ENCODE measurements at regions not wholly inside any gene's neighbourhood (a gene's known extent, or its start where the extent isn't known, plus 50 kb on each side); places are given as distances from the start of the nearest gene placed in this dataset.

DNA sequence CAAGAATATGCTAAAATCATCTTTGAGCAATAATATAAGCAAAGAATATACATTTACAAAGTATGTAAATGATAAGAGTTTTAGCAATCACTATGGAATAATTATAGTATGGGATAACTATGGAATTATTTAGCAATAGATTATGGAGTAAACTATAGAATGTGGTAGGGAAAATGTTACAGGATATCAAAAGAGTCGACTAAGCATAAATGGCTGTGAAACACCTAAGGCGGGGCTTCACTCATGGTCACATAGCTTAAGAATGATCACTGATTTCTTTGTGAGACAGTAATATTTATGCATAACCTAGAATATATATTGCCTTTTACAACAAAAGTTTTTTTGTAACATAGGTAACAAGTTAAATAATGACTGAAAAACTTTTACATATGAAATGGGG, 2049.7 kb downstream of the ARAP2 start:
- TF ChIP-seq CEBPB (IDR thresholded peaks at IDR 0.05), result no peak
- no peak for TF ChIP-seq RAD21 (IDR thresholded peaks at IDR 0.05; ENCODE audit: low read depth)
- TF ChIP-seq CREB1 (IDR thresholded peaks at IDR 0.05; ENCODE audit: low read depth), result no peak
- TF ChIP-seq, protein P1, sequence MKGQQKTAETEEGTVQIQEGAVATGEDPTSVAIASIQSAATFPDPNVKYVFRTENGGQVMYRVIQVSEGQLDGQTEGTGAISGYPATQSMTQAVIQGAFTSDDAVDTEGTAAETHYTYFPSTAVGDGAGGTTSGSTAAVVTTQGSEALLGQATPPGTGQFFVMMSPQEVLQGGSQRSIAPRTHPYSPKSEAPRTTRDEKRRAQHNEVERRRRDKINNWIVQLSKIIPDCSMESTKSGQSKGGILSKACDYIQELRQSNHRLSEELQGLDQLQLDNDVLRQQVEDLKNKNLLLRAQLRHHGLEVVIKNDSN (IDR thresholded peaks at IDR 0.05), result no peak
- no peak for TF ChIP-seq EP300 (IDR thresholded peaks at IDR 0.05; ENCODE audit: borderline replicate concordance)
- TF ChIP-seq NFIC (IDR thresholded peaks at IDR 0.05), result no peak
- no peak for TF ChIP-seq TAF1 (IDR thresholded peaks at IDR 0.05; ENCODE audit: low read depth)
- no peak for TF ChIP-seq TCF12 (IDR thresholded peaks at IDR 0.05; ENCODE audit: low read depth)
- TF ChIP-seq TEAD4 (IDR thresholded peaks at IDR 0.05), result no peak
- TF ChIP-seq MAX (IDR thresholded peaks at IDR 0.05), result no peak
- TF ChIP-seq EGR1 (IDR thresholded peaks at IDR 0.05), result no peak
- no peak for TF ChIP-seq ZBTB7A (IDR thresholded peaks at IDR 0.05; ENCODE audit: low read depth)
- TF ChIP-seq, protein P2, sequence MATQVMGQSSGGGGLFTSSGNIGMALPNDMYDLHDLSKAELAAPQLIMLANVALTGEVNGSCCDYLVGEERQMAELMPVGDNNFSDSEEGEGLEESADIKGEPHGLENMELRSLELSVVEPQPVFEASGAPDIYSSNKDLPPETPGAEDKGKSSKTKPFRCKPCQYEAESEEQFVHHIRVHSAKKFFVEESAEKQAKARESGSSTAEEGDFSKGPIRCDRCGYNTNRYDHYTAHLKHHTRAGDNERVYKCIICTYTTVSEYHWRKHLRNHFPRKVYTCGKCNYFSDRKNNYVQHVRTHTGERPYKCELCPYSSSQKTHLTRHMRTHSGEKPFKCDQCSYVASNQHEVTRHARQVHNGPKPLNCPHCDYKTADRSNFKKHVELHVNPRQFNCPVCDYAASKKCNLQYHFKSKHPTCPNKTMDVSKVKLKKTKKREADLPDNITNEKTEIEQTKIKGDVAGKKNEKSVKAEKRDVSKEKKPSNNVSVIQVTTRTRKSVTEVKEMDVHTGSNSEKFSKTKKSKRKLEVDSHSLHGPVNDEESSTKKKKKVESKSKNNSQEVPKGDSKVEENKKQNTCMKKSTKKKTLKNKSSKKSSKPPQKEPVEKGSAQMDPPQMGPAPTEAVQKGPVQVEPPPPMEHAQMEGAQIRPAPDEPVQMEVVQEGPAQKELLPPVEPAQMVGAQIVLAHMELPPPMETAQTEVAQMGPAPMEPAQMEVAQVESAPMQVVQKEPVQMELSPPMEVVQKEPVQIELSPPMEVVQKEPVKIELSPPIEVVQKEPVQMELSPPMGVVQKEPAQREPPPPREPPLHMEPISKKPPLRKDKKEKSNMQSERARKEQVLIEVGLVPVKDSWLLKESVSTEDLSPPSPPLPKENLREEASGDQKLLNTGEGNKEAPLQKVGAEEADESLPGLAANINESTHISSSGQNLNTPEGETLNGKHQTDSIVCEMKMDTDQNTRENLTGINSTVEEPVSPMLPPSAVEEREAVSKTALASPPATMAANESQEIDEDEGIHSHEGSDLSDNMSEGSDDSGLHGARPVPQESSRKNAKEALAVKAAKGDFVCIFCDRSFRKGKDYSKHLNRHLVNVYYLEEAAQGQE (IDR thresholded peaks at IDR 0.05; ENCODE audit: low read depth), result no peak
- TF ChIP-seq FOXM1 (IDR thresholded peaks at IDR 0.05; ENCODE audit: borderline replicate concordance, low read depth), result no peak
- TF ChIP-seq YY1 (IDR thresholded peaks at IDR 0.05; ENCODE audit: low read depth), result no peak

GRCh38 chr4:34196375-34196774, 2047.9 kb downstream of the ARAP2 start:
- TF ChIP-seq CREB1 (IDR thresholded peaks at IDR 0.05; ENCODE audit: low read depth) (no peak), EP300 (IDR thresholded peaks at IDR 0.05; ENCODE audit: borderline replicate concordance) (no peak), RAD21 (IDR thresholded peaks at IDR 0.05; ENCODE audit: low read depth) (no peak)
- TF ChIP-seq, protein P1 (IDR thresholded peaks at IDR 0.05), result no peak
- TF ChIP-seq, protein P2 (IDR thresholded peaks at IDR 0.05; ENCODE audit: low read depth), result no peak

GRCh38 chr4:34198966-34199365, 2045.3 kb downstream of the ARAP2 start:
- TF ChIP-seq RAD21 (IDR thresholded peaks at IDR 0.05; ENCODE audit: low read depth), result no peak
- TF ChIP-seq, protein P2 (IDR thresholded peaks at IDR 0.05; ENCODE audit: low read depth), result no peak

DNA sequence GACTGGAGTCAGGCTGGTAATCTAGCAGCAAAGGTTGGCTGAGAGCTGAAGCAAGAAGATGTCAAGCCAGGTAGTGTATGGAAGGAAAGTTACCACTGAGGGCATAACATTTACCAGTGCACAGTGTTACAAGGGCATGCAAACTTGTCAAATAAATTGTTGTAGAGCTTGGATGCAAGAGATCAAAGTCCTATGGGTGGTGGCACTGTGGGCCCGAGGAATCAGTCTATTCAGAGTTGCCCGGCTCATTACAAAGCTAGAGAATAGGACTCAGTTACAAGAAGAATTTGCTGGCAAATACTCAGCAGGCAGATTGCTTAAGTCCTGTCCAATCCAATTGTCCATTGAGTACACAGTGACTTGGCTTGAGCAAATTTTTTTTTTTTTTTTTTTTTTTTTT, 2043.8 kb downstream of the ARAP2 start:
- TF ChIP-seq, protein P2 (IDR thresholded peaks at IDR 0.05; ENCODE audit: low read depth), result no peak
- TF ChIP-seq ZBTB7A (IDR thresholded peaks at IDR 0.05; ENCODE audit: low read depth) (no peak), EGR1 (IDR thresholded peaks at IDR 0.05) (no peak), NFIC (IDR thresholded peaks at IDR 0.05) (no peak), TAF1 (IDR thresholded peaks at IDR 0.05; ENCODE audit: low read depth) (no peak), TCF12 (IDR thresholded peaks at IDR 0.05; ENCODE audit: low read depth) (no peak), EP300 (IDR thresholded peaks at IDR 0.05; ENCODE audit: borderline replicate concordance) (no peak), CREB1 (IDR thresholded peaks at IDR 0.05; ENCODE audit: low read depth) (no peak), YY1 (IDR thresholded peaks at IDR 0.05; ENCODE audit: low read depth) (no peak), RAD21 (IDR thresholded peaks at IDR 0.05; ENCODE audit: low read depth) (no peak), FOXM1 (IDR thresholded peaks at IDR 0.05; ENCODE audit: borderline replicate concordance, low read depth) (no peak), MAX (IDR thresholded peaks at IDR 0.05) (no peak), CEBPB (IDR thresholded peaks at IDR 0.05) (no peak), TEAD4 (IDR thresholded peaks at IDR 0.05) (no peak)
- TF ChIP-seq, protein P1 (IDR thresholded peaks at IDR 0.05), result no peak
